ENCODE measurements at regions not wholly inside any gene's neighbourhood (a gene's known extent, or its start where the extent isn't known, plus 50 kb on each side); places are given as distances from the start of the nearest gene placed in this dataset.

DNA sequence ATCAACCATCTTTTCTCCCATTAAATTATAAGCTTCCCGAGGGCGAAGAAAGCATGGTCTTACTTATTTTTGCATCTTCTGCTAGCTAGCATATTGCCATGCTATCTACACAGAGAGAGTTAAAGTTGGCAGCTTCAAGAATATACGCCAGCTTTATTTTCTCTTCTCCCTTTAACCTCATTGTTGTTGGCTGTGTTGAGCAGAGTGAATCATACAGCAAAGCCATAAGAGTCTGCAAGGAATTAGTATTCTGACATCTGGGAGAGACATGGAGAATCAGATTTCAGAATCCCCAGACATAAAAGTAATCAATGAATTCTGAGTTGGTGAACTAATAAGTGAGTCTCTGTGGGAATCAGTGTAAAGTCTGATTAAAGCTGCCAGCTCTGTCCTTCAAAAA lies 649.6 kb upstream of the PTBP2 start (continued):
- TF ChIP-seq, protein P1, sequence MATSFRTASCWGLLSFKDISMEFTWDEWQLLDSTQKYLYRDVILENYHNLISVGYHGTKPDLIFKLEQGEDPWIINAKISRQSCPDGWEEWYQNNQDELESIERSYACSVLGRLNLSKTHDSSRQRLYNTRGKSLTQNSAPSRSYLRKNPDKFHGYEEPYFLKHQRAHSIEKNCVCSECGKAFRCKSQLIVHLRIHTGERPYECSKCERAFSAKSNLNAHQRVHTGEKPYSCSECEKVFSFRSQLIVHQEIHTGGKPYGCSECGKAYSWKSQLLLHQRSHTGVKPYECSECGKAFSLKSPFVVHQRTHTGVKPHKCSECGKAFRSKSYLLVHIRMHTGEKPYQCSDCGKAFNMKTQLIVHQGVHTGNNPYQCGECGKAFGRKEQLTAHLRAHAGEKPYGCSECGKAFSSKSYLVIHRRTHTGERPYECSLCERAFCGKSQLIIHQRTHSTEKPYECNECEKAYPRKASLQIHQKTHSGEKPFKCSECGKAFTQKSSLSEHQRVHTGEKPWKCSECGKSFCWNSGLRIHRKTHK (tag by site-specific recombination; IDR thresholded peaks at IDR 0.05) = no peak
- TF ChIP-seq ZNF146 (tag by site-specific recombination; IDR thresholded peaks at IDR 0.05) = no peak
- no peak for TF ChIP-seq RBAK (tag by site-specific recombination; IDR thresholded peaks at IDR 0.05)
- no peak for TF ChIP-seq ZIC2 (tag by site-specific recombination; IDR thresholded peaks at IDR 0.05)
- no peak for TF ChIP-seq IKZF3 (tag by site-specific recombination; IDR thresholded peaks at IDR 0.05)
- TF ChIP-seq, protein P2, sequence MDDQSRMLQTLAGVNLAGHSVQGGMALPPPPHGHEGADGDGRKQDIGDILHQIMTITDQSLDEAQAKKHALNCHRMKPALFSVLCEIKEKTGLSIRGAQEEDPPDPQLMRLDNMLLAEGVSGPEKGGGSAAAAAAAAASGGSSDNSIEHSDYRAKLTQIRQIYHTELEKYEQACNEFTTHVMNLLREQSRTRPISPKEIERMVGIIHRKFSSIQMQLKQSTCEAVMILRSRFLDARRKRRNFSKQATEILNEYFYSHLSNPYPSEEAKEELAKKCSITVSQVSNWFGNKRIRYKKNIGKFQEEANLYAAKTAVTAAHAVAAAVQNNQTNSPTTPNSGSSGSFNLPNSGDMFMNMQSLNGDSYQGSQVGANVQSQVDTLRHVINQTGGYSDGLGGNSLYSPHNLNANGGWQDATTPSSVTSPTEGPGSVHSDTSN (CRISPR knock-in tag; IDR thresholded peaks at IDR 0.05) = no peak
- no peak for TF ChIP-seq ZNF843 (tag by site-specific recombination; IDR thresholded peaks at IDR 0.05)
- no peak for TF ChIP-seq GFI1B (tag by site-specific recombination; IDR thresholded peaks at IDR 0.05)
- no peak for TF ChIP-seq WT1 (tag by site-specific recombination; IDR thresholded peaks at IDR 0.05)

DNA sequence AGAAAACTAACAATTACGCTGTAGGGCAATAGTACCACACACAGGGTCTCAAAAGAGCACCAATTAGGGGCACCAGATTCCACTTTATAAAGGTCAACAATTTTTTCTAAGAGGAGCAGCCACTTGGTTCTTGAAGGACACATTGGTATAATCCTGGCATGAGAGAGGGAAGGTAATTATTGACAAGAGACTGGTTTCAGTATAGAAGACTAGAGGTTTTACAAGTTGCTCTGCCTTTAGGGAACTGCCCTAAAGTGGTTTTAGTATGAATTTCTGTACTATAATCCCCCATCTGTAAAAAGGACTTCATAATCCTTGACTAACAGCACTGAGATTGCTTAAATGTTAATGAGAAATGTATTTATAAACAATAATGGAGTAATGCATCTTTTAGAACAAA lies 648.5 kb upstream of the PTBP2 start:
- H3K27ac ChIP-seq (ENCODE audit: extremely low read depth, low read depth, low read length) = no peak overlapping the region
- no peaks in the 10 kb centered on the region for H3K9me3 ChIP-seq (ENCODE audit: control insufficient read depth, insufficient read depth, low read depth, low read length)
- CTCF ChIA-PET = interaction anchor here (0.6 kb wide), 1 partner anchor 303 kb away, joined by 3 read pairs; no protein-coding TSS in a partner anchor
- no peak for TF ChIP-seq GFI1B (tag by site-specific recombination; IDR thresholded peaks at IDR 0.05)
- TF ChIP-seq ZNF529 (tag by site-specific recombination; IDR thresholded peaks at IDR 0.05; ENCODE audit: insufficient replicate concordance) = no peak
- no peaks in the 10 kb centered on the region for H3K36me3 ChIP-seq (ENCODE audit: control insufficient read depth in 2 of 2, insufficient read depth in 1 of 2, low read length in 2 of 2)
- H3K4me1 ChIP-seq (ENCODE audit: control insufficient read depth, insufficient read depth, low read length) = no peaks in the 10 kb centered on the region
- H3K4me3 ChIP-seq (ENCODE audit: low read depth, low read length) = no peak overlapping the region
- POLR2A ChIA-PET = no interaction called here

DNA sequence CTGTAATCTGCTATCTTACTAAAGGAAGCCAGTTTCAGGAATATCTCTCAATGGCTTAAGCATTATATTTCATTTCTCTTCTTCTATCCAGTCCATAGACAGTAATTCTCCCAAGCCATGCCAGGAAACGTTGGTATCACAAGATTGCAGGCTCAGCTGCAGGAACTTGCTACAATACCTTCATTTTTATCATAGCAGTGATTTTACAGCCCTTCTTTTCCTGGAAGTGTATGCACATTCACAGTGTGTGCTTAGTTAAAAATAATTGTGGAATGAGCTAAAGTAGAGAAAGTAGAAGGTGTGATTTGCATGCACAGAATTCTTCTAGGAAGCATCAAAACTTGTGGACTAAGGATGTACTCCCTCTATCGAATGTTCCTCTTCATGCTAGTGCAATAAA lies 647.2 kb upstream of the PTBP2 start:
- Histone ChIP-seq H3K9me3 (ENCODE audit: control insufficient read depth, insufficient read depth, low read depth, low read length) (no peaks in the 10 kb centered on the region), H3K4me1 (ENCODE audit: control insufficient read depth, insufficient read depth, low read length) (no peaks in the 10 kb centered on the region), H3K36me3 (ENCODE audit: control insufficient read depth in 2 of 2, insufficient read depth in 1 of 2, low read length in 2 of 2) (no peaks in the 10 kb centered on the region), H3K4me3 (ENCODE audit: low read depth, low read length) (no peak overlapping the region), H3K27ac (ENCODE audit: extremely low read depth, low read depth, low read length) (no peak overlapping the region)
- ChIA-PET CTCF (interaction anchor here (0.7 kb wide), 1 partner anchor 52 kb away, joined by 3 read pairs; no protein-coding TSS in a partner anchor), POLR2A (no interaction called here)
- TF ChIP-seq ZNF529 (tag by site-specific recombination; IDR thresholded peaks at IDR 0.05; ENCODE audit: insufficient replicate concordance) = no peak
- TF ChIP-seq ZNF184 (tag by site-specific recombination; IDR thresholded peaks at IDR 0.05) = no peak
- TF ChIP-seq, protein P3, sequence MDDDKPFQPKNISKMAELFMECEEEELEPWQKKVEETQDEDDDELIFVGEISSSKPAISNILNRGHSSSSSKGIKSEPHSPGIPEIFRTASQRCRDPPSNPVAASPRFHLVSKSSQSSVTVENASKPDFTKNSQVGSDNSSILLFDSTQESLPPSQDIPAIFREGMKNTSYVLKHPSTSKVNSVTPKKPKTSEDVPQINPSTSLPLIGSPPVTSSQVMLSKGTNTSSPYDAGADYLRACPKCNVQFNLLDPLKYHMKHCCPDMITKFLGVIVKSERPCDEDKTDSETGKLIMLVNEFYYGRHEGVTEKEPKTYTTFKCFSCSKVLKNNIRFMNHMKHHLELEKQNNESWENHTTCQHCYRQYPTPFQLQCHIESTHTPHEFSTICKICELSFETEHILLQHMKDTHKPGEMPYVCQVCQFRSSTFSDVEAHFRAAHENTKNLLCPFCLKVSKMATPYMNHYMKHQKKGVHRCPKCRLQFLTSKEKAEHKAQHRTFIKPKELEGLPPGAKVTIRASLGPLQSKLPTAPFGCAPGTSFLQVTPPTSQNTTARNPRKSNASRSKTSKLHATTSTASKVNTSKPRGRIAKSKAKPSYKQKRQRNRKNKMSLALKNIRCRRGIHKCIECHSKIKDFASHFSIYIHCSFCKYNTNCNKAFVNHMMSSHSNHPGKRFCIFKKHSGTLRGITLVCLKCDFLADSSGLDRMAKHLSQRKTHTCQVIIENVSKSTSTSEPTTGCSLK (tag by site-specific recombination; IDR thresholded peaks at IDR 0.05) = no peak
- no peak for TF ChIP-seq ZBTB17 (tag by site-specific recombination; IDR thresholded peaks at IDR 0.05)
- TF ChIP-seq OVOL3 (tag by site-specific recombination; IDR thresholded peaks at IDR 0.05) = no peak
- no peak for TF ChIP-seq SCRT1 (tag by site-specific recombination; IDR thresholded peaks at IDR 0.05; ENCODE audit: borderline replicate concordance)
- no peak for TF ChIP-seq ZNF404 (tag by site-specific recombination; IDR thresholded peaks at IDR 0.05)
- TF ChIP-seq, protein P4, sequence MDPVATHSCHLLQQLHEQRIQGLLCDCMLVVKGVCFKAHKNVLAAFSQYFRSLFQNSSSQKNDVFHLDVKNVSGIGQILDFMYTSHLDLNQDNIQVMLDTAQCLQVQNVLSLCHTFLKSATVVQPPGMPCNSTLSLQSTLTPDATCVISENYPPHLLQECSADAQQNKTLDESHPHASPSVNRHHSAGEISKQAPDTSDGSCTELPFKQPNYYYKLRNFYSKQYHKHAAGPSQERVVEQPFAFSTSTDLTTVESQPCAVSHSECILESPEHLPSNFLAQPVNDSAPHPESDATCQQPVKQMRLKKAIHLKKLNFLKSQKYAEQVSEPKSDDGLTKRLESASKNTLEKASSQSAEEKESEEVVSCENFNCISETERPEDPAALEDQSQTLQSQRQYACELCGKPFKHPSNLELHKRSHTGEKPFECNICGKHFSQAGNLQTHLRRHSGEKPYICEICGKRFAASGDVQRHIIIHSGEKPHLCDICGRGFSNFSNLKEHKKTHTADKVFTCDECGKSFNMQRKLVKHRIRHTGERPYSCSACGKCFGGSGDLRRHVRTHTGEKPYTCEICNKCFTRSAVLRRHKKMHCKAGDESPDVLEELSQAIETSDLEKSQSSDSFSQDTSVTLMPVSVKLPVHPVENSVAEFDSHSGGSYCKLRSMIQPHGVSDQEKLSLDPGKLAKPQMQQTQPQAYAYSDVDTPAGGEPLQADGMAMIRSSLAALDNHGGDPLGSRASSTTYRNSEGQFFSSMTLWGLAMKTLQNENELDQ (tag by site-specific recombination; IDR thresholded peaks at IDR 0.05; ENCODE audit: low read depth) = no peak
- TF ChIP-seq ZBTB1 (tag by site-specific recombination; IDR thresholded peaks at IDR 0.05) = no peak
- TF ChIP-seq ZBTB48 (tag by site-specific recombination; IDR thresholded peaks at IDR 0.05) = no peak
- TF ChIP-seq ZNF626 (tag by site-specific recombination; IDR thresholded peaks at IDR 0.05) = no peak

Measured in HEK293 (cell line).